SKM-1 treated with dmso at 0.1 percent for 144 hours (cell line): ENCODE measurements at regions not wholly inside any gene's neighbourhood (a gene's known extent, or its start where the extent isn't known, plus 50 kb on each side); places are given as distances from the start of the nearest gene placed in this dataset.

Experiments used
- DNase-seq: peaks from one replicate; lab custom pipeline; 2025; ENCODE audit not compliant: unreplicated experiment; lab: John Stamatoyannopoulos, UW

DNA sequence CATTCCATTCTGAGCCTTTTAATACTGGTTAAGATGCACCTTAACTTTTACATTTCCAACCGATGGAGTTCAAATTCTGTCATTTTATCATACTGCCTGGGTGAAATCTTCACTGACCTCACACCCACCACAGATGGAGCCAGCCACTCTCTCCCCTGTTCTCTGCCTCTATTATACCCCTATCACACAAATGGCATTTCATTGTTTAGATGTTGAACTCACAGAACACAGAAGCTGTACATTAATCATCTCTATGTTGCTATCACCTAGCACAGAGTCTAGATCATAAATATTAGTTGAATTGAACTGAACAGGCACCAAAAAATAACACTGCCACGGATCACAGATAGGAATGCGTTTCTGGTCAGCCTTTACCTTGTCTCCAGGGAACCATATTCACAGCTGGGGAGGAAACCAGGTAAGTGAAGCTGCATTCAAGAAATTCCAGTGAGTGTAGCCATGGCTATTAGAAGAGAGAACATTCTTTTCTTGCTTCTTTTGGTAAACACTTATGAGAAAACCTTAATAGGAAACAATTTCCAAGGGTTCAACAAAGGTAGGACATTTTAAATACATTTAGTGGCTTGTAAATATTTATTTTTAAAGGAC, 194.9 kb upstream of the RMST start:
- DNase-seq = no peak

DNA sequence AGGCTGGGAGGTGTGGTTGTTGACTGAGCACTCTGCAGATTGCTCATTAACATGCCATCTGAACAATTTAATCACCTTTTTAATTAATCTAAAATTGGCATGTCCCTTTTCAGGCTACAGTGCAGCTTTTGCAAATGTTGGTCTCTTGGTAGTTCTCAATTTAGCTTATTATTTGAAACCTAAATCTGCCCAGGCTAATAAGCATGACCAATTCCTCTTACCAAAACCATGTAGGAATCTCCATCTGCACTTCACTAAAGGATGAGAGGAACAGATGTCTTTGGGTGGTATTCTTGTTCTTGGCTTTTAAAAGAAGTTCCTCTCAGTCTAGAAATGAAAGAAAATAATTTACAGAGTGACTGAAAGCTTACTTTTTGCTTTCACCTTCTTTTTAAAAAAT, 190.1 kb upstream of the RMST start:
- no peak for DNase-seq

DNA sequence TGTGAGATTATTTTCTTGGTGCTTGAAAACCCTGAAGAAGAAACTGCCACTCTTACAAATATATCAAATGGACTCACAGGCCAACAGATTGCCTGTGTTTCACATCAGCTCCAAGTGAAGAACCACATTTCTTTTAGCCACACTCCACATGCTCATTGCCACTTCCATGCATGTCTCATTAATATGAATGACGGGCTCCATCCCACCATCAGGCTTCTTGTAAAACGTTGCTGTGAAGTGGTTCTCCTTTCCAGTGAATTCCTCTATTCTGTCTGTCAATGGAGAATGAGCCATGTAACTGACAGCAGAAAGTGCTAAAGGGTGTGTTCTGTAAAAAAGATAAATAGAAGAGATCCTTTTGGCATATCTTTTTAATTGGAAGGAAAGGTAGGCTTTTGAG, 188.2 kb upstream of the RMST start:
- DNase-seq = no peak

DNA sequence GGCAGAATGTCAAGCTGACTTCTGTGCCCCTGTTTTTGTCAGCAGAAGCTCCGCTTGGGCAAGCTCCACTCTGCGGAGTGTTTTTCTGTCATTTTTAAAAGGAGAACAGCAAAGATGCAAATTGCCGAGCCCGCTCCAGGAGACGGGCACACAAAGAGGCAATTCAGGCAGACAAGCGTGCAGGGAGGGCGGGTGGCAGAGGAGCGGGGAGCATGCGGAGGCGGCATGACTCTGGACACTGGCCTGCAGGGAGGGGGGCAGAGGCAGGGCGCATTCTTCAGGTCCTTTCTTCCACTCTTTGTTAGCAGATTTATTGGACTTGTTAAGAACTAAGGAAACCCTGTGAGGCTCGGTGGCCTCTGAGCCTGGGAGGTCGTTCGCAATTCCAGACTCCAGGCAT, 187.3 kb upstream of the RMST start:
- no peak for DNase-seq

DNA sequence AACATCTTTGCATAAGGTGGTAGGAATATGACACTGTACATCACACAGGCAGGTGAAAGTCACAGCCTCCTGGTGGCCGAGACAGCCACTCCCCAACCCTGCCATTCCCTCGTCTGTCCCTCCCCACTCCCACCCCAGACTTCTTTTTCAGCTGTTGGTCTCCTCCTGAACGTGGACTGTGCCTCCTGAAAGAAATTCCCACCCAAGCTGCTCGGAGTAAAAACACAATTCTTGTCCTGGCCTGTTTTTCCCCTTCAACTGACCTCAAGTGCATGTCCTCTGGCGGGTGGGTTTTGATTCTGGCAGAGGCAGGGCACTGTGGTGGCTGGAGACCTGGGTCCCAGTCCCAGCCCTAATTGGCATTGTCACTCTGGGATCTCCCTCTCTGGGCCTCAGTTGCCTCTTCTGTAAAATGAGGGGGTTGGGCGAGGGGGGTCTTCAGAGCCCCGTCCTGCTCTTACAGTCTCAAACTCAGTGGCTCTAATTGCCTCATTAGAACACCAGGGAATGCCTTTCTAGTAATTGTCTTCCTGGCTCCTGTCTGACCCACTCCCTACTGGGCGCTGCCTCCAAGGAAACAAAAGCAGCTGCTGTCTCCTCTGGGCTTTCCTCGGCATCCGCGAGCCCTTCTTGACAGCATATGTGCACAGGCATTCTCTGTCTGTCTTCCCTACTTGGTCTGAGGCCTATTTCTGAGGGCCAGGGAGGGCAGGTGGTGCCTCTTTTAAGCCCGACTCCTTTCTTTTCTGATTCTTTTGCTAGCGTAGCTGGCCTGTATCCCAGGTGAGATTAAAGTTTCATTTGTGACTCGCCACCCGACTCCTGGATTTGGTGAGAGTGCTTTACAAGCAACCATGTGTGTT, 186.6 kb upstream of the RMST start:
- no peak for DNase-seq

DNA sequence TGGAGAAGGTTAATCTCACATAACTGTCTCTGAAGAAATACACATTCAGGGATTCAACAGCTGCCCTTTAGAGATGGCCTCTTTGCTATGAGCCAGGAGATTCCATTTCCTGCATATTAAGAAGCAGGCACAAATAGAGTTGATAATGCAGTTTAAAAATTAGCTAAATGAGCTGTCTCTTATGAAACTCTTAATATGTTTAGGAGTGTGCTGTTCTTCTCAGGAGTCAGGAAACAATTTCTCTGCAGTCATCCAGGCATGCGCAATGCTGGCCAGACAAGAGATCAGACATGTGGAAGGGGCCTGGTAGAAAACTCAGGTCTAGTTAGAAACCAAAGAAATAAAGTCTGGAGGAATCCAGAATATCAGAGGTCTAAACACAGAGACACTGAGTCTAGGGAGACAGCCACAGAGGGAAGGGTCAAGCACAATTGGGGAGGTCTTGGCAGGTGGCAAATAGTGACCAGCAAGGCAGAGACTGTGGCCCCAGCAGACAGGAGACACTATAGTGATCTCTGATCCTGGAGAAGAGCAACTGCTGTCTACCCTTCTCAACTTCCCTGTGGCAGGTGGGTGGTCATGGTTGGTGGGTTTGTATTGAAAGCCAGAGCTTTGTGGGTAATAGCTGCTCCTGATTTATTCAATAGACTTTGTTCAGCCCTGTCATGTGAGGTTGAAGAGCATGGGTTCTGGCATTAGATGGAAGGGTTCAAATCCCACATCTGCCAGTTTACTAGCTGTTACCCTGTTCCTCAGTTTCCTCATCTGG, 185.8 kb upstream of the RMST start:
- no peak for DNase-seq

DNA sequence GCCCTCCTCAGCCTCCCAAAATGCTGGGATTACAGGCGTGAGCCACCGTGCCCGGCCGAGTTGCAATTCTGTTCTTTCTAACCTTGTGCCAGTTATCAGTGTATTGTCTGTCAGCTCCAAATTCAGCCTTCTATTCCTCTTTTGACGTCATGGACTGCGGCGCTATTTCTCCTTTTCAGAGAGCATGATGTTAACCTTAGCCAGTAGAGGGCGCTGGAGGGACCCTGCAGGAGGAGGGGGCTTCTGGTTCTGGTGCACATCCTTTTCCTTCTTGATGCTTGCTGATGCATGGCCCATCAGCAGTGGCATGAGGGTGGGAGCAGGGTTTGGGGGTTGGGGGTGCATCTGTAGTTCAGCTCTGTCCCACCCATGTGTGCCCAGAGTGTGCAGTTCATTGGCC, 179.3 kb upstream of the RMST start:
- DNase-seq = no peak

DNA sequence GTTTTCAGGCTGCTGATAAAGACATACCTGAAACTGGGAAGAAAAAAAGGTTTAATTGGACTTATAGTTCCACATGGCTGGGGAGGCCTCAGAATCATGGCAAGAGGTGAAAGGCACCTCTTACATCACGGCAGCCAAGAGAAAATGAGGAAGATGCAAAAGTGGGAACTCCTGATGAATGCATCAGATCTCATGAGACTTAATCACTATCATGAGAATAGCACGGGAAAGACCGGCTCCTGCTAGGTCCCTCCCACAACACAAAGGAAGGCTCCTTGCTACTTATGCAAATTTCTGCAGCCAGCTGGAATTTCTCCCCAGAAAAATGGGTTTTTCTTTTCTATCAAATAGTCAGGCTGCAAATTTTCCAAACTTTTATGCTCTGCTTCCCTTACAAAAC, 174.1 kb upstream of the RMST start:
- no peak for DNase-seq

DNA sequence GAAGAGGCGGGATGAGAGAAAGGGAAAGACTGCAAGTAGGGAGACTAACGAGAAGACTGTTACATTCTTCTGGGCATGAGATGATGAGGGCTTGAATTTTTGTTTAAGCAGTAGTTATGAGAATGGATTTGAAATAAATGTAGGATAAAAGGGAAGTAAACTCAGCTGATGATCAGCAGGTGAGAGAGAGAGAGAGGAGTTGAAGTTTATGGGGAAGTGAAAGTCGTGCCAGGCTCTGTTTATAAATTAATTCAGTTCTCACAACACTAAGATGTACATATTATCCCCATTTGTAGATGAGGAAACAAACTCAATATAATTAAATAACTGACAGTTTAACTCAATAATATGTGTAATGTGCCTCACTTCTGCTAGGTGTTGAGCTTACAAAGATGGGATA, 170.0 kb upstream of the RMST start:
- no peak for DNase-seq

DNA sequence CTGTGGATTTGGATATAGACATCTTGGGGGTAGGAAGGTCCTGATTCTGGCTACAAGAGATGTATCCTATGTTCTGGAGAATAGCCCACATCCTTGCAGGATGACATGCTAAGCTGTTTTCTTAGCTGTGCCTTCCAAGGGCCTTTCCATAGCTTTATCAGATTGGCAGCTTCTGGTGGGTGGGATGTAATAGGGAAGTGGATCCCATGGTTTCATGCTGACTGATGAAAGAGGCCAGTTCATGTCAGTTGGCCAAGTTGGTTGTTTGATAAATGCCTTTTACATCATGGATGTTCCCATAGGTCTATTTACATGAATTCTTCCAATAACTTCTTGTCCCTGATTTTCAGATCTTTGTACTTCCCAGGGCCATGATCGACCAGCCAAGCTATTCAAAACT, 169.1 kb upstream of the RMST start:
- DNase-seq = no peak

DNA sequence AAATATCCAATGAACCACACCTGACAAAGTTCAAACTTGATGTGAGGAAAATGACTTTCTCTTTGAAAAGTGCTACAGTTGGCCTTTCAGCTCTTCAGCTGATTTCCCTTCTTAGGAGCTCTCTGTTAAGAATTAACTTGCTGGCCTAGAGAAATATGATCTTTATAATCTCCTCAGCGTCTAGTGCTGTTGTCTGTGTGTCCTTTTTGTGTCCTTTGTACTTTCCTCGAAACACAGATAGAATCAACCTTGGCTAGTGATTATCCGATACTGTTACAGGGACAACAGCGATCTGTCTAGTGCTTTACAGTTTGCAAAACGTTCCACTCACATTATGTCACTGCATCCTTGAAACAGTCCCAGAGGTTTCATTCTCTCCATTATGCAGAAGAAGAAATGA, 162.8 kb upstream of the RMST start:
- DNase-seq = no peak

DNA sequence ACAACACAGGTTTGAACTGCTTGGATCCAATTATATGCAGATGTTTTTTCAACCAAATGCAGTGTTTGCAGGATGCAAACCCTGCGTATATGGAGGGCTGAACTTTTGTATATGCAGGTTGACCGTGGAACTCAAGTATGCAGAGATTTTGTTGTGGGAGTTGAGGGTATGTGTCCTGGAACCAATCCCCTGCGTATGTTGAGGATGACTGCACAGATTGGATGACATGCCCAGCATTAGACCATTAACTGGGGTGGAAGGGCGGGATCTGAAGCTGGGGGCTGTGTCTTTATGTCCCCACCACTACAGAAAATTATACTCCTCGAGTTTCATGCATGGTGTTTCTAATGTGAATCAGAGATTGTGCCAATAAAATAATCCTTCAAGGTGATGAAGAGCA, 162.2 kb upstream of the RMST start:
- no peak for DNase-seq

DNA sequence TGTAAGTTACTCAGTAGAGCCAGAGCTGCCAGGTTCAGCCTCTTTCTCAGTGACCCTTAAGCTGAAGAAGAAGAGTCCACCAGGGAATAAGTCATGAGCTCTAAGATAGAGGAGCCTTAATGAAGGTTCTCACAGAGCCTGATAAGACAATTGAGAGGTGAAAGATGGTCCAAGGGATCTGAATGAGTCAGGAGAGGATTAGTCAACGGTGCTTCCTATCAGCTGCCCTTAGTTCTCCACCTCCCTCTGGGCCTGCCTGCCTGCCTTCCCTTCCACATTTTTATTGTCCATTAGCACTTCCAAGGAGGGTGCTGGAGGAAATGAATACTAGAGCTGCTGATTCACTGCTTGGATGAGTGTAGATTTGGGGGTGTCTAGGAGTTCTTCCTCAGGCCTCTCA, 161.7 kb upstream of the RMST start:
- no peak for DNase-seq

DNA sequence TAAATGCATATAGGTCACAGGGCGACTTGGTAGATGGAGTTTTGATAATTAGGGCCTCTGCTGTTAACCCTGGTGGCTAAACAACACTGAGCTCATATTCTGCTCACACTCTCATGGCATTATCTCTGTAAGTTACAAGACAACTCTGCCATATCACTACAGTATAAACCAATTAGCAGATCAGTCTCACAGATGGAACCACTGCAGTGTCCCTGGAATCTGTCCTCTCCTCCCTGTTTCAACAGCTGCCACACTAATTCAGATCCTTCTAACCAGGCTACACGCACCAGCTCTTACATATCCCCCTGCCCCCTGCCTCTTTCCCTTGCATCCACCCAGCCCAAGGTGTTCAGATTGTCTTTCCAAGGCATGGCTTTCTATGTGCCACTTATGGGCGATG, 161.0 kb upstream of the RMST start:
- DNase-seq = no peak

DNA sequence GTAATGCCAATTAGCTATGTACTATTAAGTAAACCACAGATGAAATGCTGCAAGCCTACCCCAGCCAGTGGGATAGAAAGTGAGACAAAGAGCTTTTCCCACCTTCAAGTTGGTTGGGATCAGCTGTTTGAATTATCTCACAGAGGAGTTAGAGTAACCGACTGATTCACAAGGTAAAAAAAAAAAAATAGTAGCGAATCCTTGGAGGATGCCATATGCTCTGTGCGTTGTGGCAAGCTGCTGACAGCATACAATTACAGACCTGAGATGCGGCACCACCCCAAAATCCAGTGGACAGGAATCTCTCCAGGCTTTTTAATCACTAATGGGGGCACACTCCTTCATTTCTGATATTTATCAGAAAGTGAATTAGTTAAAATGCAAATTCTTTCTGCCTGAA, 157.0 kb upstream of the RMST start:
- DNase-seq = no peak

DNA sequence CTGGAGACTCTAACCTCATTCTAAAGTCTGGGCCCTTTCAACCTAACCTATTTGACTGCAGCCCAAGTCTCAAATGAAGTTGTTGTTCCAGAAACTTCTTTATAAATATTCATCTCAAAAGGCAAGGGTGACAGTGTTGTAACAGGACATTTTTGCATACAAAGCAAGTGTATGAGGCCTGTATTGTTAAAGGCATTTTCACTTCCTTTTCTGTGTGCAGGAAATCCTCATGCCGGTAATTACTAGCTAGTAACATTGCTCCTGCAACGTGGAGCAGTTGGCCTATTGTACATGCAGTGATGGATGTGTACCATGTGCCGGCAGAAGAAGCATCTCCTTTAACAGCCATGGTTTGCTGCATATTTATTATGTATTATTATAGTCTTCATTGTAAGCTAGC, 156.5 kb upstream of the RMST start:
- DNase-seq = peak; percentile 5

DNA sequence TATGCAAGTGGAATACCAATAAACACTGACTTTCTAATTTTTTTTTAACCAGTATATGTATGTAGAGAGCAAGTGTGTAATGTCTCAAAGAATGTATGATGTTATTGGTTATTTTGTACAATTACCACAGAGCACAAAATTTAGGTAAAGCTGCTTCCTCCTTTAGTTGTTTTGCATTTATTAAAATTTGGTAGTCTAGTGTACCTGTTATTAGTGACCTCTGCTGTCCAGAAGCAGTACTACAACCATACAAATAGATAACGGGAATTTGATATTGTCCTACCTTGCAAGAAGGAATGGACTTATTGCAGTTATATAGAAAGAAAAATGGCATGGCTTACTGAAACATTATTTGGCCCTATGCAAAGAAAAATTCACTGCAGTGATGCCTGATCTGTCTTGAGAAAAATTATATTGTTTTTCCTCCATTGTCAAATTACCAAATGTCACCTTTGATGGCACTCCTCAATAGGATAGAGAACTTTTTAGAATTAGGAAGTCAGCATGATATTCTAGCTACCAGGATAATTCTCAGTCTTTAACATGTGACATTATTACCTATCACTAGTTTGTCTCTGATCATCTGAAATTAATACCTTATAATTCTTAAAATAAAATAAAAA, 153.9 kb upstream of the RMST start:
- DNase-seq = no peak

DNA sequence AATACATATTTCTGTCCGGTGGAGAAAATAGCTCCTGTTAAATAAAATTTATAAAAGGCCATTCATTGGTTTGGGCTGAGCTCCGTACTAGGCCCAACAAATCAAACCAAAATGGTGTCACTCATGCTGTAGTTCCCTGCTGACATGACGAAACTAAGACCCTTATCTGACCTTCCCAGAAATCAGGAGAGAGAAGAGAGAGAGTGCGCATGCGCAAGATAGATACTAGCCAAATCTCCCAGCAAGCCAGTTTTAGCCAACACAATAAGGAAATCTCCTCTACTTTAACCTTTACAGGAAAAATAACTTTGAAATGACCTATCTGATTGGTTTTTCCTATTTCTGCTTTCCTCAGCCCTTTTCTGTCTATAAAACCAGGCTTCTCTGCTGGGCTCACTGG, 152.7 kb upstream of the RMST start:
- no peak for DNase-seq

DNA sequence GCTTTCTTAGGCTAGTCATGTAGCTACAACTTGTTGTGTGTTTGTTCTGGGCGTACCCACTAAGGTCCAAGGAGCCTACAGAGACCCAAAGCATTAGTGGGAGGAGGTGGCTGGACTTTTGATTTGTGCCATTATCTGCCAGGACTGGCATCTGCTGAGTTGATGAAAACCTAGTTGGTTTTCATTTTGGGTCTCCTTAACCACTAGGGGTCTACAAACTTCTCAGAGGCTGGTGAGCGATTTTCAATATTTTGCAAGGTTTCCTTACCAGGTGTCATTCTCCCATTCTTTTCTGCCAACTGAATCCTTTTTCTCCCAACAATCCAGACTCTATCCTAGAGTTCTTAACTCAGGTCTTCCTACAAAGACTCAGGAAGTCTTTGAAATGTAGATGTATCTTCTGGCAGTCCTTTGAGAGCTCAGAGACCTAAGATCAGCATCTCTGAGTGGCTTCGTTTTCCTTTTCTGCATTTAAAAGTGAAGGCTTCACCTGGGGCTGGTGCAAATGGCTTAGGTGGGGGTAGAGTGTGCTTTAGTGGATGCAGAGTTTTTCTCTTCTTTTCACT, 150.0 kb upstream of the RMST start:
- DNase-seq = no peak

DNA sequence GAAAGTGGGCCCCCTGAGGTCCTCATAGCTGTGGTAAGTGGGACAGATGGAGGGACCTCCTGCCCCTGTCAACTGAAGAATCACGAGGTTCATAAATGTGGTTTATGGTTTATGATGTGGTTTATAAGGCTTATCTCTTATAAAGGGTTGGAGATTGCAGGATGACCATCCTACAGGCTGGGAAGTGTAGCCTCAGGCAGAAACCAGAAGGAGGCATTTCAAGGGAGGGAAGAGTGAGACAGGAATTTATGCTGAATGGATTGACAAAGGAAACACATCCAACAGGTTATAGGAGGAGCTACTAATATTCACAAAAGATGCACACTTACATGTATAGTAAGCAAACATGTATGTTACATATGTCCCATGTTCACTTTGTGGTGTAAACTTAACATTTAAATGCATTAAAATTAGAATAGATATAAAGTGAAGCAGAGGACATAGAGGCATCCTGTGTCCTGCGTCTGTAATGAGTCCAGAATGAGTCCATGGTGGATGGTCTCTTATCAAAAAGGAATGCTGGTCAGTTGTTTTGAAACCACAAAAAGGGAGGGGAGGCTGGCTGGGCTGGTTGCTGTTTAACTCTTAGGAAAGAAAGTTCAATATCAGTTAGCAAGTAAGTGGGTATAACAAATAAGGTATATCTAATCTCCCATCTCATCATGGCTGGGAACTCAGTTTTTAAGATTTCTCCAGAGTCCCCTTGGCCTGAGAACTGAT, 149.0 kb upstream of the RMST start:
- no peak for DNase-seq

DNA sequence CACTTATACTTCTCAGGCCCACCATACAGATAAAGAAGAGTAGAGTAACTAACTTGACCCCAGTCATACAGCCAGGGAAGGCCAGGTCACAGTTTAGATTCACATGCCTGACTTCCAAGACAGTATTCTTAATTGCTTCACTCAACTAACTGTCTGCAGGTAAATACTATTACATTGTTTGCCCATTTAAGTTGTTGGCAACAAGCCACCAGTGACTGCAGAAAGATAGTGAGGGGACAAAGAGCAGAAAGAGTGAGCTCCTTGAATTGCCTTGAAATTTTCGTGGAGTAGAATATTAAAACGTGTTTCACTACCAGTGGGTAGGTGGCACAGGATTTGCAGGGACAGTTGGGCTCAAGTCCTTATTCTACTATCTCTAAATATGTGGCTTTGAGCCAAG, 146.3 kb upstream of the RMST start:
- no peak for DNase-seq
